Skeletal muscle cell (primary cell): ENCODE measurements at regions not wholly inside any gene's neighbourhood (a gene's known extent, or its start where the extent isn't known, plus 50 kb on each side); places are given as distances from the start of the nearest gene placed in this dataset.
"Not testable (repeated sequence)": the region's sequence is repeated elsewhere in the genome, so short reads cannot be mapped to it uniquely, and the experiment has no call there.

ENCODE experiments used
- DNase-seq: peaks from one replicate; pipeline ENCODE4 v3.0.0-alpha.2; 2010; ENCODE audit warnings: low read depth
- H3K4me3 ChIP-seq: 2 replicates; pipeline ENCODE4 v1.5.1; 2011; ENCODE audit warnings: low read depth, mild to moderate bottlenecking, control low read depth, low read length, moderate library complexity

- no peak overlapping the region for H3K4me3 ChIP-seq
- DNase-seq, result no peak
These were observed 1764.3 kb downstream of the NCAM2 start for GRCh38 chr21:22762463-22762862.

DNA sequence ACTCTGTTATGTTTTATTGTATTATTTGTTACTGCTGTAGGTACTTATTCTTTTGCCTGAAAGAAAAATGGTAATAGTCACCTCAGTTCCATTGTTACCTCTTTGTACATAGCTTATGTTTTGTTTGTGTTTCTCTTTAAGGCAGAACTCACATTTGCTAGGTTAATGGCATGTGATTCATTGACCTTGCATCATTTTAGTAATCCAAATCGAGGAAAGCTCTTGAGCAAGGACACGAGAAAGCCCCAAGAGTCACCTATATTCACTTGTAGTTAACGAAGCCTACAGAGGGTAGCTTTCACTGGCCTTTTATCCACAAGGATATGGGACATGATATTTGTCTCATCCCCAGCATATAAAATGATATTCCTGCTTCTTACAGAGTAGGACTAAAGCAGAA, 1765.2 kb downstream of the NCAM2 start:
- H3K4me3 ChIP-seq, result no peak overlapping the region
- no peak for DNase-seq

- no peak overlapping the region for H3K4me3 ChIP-seq
- DNase-seq, result no peak
These were observed 1766.0 kb downstream of the NCAM2 start for GRCh38 chr21:22764222-22764621.

- no peak overlapping the region for H3K4me3 ChIP-seq
- no peak for DNase-seq
These were observed 1793.2 kb downstream of the NCAM2 start for GRCh38 chr21:22791376-22791775.

DNA sequence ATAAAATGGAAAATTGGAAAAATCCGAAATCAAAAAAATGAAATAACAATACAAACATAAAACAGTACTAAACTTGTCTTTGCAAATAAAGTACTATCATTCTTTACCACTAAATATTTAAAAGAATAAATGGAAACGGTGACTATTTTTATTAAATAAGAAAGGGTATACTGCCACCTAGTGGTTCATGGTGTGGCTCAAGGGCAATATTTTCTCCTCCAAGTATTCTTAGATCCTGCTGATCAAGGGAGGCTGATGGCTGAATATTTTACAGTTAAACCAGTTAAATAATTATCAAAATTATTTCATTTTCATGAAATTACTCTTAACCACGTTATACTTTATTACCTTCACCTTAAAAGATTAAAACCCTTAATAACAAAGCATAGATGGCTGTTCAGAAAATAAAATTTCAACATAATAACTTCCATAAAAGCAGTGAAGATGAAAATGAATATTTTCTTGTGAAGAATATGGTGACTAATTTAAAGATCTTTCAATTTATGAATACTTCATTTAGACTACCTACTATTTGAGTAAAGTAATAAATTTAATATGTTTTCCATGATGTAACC, 1793.9 kb downstream of the NCAM2 start:
- peak; percentile 1 for DNase-seq

GRCh38 chr21:22795091-22795490, 1796.9 kb downstream of the NCAM2 start:
- H3K4me3 ChIP-seq, result no peak overlapping the region
- DNase-seq, result no peak

More for the DNA sequence above, 1793.9 kb downstream of the NCAM2 start:
- H3K4me3 ChIP-seq, result no peak overlapping the region

DNA sequence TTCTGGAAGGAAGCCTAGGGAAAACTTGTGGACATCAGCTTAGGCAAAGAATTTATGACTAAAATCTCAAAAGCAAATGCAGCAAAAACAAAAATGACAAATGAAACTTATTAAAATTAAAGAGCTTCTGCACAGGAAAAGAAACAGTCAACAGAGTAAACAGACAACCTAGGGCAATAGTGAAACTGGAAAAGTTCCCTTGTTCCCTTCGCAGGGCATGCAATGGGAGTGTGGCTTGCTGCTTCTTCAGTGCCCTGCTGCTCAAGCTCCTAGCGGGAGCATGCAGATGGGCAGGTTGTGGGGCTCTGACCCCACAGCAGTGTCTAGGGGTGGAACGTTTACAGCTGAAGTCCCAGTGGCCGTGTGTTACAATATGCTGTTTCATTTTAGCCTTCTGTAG, 1797.4 kb downstream of the NCAM2 start:
- DNase-seq, result no peak

GRCh38 chr21:22796147-22796546, 1797.9 kb downstream of the NCAM2 start:
- DNase-seq, result no peak
- H3K4me3 ChIP-seq, result no peak overlapping the region

More for the DNA sequence above, 1797.4 kb downstream of the NCAM2 start:
- no peak overlapping the region for H3K4me3 ChIP-seq

- no peak overlapping the region for H3K4me3 ChIP-seq
- DNase-seq, result no peak
These were observed 1805.9 kb downstream of the NCAM2 start for GRCh38 chr21:22804151-22804550.

GRCh38 chr21:22806278-22806677, 1808.1 kb downstream of the NCAM2 start:
- DNase-seq, result no peak
- no peak overlapping the region for H3K4me3 ChIP-seq

GRCh38 chr21:22813201-22813600, 1815.0 kb downstream of the NCAM2 start:
- no peak for DNase-seq
- no peak overlapping the region for H3K4me3 ChIP-seq

DNA sequence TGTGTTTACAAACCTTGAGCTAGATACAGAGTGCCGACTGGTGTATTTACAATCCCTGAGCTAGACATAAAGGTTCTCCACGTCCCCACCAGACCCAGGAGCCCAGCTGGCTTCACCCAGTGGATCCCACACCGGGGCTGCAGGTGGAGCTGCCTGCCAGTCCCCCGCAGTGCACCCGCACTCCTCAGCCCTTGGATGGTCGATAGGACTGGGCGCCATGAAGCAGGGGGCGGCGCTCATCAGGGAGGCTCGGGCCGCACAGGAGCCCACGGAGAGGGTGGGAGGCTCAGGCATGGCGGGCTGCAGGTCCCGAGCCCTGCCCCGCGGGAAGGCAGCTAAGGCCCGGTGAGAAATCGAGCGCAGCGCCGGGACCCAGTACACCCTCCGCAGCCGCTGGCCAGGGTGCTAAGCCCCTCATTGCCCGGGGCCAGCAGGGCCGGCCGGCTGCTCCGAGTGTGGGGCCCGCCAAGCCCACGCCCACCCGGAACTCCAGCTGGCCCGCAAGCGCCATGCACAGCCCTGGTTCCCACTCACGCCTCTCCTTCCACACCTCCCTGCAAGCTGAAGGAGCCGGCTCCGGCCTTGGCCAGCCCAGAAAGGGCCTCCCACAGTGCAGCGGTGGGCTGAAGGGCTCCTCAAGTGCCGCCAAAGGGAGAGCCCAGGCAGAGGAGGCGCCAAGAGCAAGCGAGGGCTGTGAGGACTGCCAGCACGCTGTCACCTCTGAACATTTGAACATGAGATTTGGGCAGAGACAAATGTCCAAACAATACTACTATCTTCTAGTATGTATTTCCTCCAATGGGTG, 1820.7 kb downstream of the NCAM2 start:
- not testable (repeated sequence) for DNase-seq, H3K4me3 ChIP-seq

DNA sequence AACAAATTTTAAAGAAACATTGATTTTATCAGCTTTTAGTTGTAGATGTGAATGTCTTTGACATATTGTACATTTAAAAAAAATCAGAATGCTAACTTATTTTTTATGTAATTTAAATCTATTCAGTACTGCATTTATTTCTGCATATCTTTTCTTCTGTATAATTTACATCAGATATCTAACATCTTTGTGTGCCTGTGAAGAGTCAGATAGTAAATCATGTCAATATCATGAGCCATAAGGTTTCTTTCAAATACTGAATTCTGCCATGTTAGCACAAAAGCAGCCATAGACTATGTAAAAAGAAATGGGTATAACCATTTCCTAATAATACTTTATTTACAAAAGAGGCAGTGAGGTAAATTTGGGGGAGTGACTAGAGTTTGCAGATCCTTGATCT, 1829.2 kb downstream of the NCAM2 start:
- no peak overlapping the region for H3K4me3 ChIP-seq
- no peak for DNase-seq

GRCh38 chr21:22842875-22843274, 1844.7 kb downstream of the NCAM2 start:
- H3K4me3 ChIP-seq, result no peak overlapping the region
- no peak for DNase-seq

GRCh38 chr21:22855581-22855980, 1857.4 kb downstream of the NCAM2 start:
- H3K4me3 ChIP-seq, result no peak overlapping the region
- DNase-seq, result no peak

- no peak overlapping the region for H3K4me3 ChIP-seq
- DNase-seq, result no peak
These were observed 1873.5 kb downstream of the NCAM2 start for GRCh38 chr21:22871692-22872091.

DNA sequence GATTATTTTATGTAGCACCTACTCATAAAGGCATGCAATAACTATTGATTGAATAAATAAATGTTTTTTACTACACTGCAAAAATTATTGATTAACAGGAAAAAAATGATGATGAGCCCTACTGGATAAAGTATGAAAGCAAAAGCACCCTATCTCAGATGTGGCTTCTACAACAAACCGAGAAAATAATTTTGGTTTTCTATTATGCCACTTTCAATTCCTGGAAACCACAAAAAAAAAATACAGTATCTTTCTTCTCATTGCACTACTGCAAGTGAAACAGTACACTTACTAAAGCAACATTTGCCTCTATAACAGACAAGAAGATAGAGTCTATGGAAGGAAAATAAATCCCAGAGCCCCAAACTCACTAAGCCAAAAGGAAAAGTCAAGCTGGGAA, 1882.4 kb downstream of the NCAM2 start:
- no peak overlapping the region for H3K4me3 ChIP-seq
- DNase-seq, result no peak

GRCh38 chr21:22881131-22881530, 1882.9 kb downstream of the NCAM2 start:
- DNase-seq, result no peak
- H3K4me3 ChIP-seq, result no peak overlapping the region

- DNase-seq, result no peak
- H3K4me3 ChIP-seq, result no peak overlapping the region
These were observed 1886.9 kb downstream of the NCAM2 start for GRCh38 chr21:22885079-22885478.

GRCh38 chr21:22885614-22886013, 1887.4 kb downstream of the NCAM2 start:
- no peak overlapping the region for H3K4me3 ChIP-seq
- no peak for DNase-seq

DNA sequence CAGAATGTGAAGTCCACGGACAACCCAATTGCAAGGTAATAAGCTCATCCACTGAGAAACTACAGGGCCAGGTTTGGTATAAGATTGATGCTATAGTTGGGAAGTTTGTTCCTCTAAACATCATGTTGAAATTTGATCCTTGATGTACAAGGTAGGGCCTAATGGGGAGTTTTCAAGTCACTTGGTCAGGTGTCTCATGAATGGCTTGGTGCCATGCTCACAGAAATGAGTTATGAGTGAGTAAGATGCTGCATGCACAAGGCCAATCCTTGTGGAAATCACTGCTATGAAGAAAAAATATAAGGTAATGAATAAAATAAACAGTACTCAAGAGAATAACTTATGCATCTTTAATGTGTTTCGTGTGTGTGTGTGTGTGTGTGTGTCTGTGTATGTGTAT, 1891.2 kb downstream of the NCAM2 start:
- H3K4me3 ChIP-seq, result no peak overlapping the region
- no peak for DNase-seq
